GM12864 (cell line): ENCODE measurements at regions not wholly inside any gene's neighbourhood (a gene's known extent, or its start where the extent isn't known, plus 50 kb on each side); places are given as distances from the start of the nearest gene placed in this dataset.

Experiments used
- DNase-seq: peaks from one replicate; pipeline ENCODE4 v3.0.0-alpha.2; 2011; ENCODE audit warnings: low read depth
- H3K4me3 ChIP-seq: 2 replicates; pipeline ENCODE4 v1.5.1; 2011; ENCODE audit warnings: mild to moderate bottlenecking, low read depth, low read length, control low read depth
- CTCF ChIP-seq: IDR thresholded peaks from 2 replicates; pipeline ENCODE4 v1.5.1; 2011; ENCODE audit warnings: low read depth, mild to moderate bottlenecking, moderate library complexity, low read length, control low read depth, inconsistent platforms; ENCODE audit errors: missing control alignments

- no peak for TF ChIP-seq CTCF
- H3K4me3 ChIP-seq = no peak overlapping the region
- no peak for DNase-seq
These were observed 267.6 kb upstream of the CFAP20DC start for GRCh38 chr3:59317386-59317785.

- H3K4me3 ChIP-seq = no peak overlapping the region
- no peak for DNase-seq
- TF ChIP-seq CTCF = no peak
These were observed 267.0 kb upstream of the CFAP20DC start for GRCh38 chr3:59316688-59317275.

- peak; percentile 83 for TF ChIP-seq CTCF
- DNase-seq = peak; percentile 16
- no peak overlapping the region for H3K4me3 ChIP-seq
These were observed 263.5 kb upstream of the CFAP20DC start for GRCh38 chr3:59313365-59313764.

- H3K4me3 ChIP-seq = no peak overlapping the region
- no peak for TF ChIP-seq CTCF
- DNase-seq = no peak
These were observed 261.4 kb upstream of the CFAP20DC start for GRCh38 chr3:59311231-59311630.

- DNase-seq = no peak
- TF ChIP-seq CTCF = no peak
- H3K4me3 ChIP-seq = no peak overlapping the region
These were observed 260.9 kb upstream of the CFAP20DC start for GRCh38 chr3:59310736-59311135.

GRCh38 chr3:59308684-59309083 is 258.9 kb upstream of the CFAP20DC start:
- no peak for DNase-seq
- H3K4me3 ChIP-seq = no peak overlapping the region
- TF ChIP-seq CTCF = peak; percentile 27

GRCh38 chr3:59308001-59308400 is 258.2 kb upstream of the CFAP20DC start:
- no peak for DNase-seq
- TF ChIP-seq CTCF = no peak
- no peak overlapping the region for H3K4me3 ChIP-seq
